ENCODE measurements at regions not wholly inside any gene's neighbourhood (a gene's known extent, or its start where the extent isn't known, plus 50 kb on each side); places are given as distances from the start of the nearest gene placed in this dataset.

DNA sequence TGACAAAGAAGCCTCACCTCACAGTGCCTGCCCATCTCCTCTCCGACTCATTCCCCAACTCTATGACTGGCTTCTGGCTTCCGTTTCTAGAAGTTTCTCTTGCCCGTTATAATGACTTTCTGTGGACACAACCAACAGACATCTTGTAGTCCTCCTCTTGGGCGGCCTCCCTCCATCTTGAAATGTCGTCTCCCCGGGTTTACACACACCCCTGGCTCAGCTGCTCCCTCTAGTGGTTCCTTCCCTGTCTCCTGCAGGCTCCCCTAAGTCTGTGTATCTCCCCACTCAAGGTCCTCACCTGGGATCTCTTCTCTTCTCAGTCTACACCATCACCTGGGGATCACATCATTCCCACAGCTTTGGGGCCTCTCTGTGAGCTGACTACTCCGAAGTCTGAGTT, 123.4 kb upstream of the NEBL start:
- H3K4me3 Mint-ChIP-seq, result no peak overlapping the region
- TF ChIP-seq, protein P1, sequence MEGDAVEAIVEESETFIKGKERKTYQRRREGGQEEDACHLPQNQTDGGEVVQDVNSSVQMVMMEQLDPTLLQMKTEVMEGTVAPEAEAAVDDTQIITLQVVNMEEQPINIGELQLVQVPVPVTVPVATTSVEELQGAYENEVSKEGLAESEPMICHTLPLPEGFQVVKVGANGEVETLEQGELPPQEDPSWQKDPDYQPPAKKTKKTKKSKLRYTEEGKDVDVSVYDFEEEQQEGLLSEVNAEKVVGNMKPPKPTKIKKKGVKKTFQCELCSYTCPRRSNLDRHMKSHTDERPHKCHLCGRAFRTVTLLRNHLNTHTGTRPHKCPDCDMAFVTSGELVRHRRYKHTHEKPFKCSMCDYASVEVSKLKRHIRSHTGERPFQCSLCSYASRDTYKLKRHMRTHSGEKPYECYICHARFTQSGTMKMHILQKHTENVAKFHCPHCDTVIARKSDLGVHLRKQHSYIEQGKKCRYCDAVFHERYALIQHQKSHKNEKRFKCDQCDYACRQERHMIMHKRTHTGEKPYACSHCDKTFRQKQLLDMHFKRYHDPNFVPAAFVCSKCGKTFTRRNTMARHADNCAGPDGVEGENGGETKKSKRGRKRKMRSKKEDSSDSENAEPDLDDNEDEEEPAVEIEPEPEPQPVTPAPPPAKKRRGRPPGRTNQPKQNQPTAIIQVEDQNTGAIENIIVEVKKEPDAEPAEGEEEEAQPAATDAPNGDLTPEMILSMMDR (IDR thresholded peaks at IDR 0.05; ENCODE audit: unreplicated experiment), result no peak
- no peaks in the 10 kb centered on the region for H3K36me3 Mint-ChIP-seq
- peaks cover 7% of the 10 kb centered on the region for H3K4me1 Mint-ChIP-seq
- no peak for DNase-seq (ENCODE audit: low spot score in 2 of 2, unreplicated experiment in 2 of 2)
- peaks cover 4% of the 10 kb centered on the region for H3K9me3 Mint-ChIP-seq
- H3K27ac Mint-ChIP-seq, result no peak overlapping the region
- H3K27me3 Mint-ChIP-seq (ENCODE audit: low read depth), result no peaks in the 10 kb centered on the region

DNA sequence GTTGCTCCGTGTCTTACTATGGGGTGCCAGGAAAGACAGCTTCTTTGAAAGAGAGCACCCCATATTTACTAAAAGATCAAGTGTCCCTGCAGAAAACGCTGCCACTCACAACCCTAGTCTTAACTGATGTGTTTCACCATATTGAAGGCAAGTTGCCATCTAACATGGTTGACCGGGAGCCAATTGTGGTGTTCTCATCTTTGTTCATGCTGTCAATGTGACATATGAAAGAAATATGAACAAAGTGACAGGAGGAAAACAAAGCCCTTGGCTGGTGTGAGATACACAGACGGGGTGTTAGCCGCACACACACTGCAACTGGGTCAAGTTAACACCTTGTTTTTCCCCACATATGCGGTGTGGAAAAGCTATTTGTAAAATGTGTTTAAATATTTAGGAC, 122.3 kb upstream of the NEBL start:
- Mint-ChIP-seq H3K36me3 (no peaks in the 10 kb centered on the region), H3K27ac (no peak overlapping the region), H3K4me3 (no peak overlapping the region), H3K9me3 (peaks cover 4% of the 10 kb centered on the region), H3K27me3 (ENCODE audit: low read depth) (no peaks in the 10 kb centered on the region), H3K4me1 (peaks cover 7% of the 10 kb centered on the region)
- DNase-seq (ENCODE audit: low spot score in 2 of 2, unreplicated experiment in 2 of 2), result no peak
- TF ChIP-seq, protein P1 (IDR thresholded peaks at IDR 0.05; ENCODE audit: unreplicated experiment), result no peak

DNA sequence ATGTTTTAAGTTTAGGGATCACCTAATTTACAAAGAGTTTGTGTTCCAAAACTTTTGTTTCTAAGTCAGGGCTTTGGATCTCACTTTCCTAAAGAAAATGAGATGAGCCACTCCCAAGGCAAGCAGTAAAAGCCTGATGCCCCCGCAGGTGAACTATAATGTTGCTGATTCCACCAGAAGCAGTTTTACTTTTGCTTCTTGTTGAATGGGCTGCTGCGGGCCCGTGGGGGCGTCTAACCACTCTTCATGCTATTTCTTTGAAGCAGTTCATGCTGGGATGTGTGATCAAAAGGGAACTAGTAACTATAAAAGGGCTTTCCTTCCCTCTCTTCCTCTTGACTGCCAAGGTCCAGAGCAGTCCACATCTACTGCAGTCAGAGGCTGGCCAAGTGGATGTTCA, 118.7 kb upstream of the NEBL start:
- H3K27ac Mint-ChIP-seq, result no peak overlapping the region

DNA sequence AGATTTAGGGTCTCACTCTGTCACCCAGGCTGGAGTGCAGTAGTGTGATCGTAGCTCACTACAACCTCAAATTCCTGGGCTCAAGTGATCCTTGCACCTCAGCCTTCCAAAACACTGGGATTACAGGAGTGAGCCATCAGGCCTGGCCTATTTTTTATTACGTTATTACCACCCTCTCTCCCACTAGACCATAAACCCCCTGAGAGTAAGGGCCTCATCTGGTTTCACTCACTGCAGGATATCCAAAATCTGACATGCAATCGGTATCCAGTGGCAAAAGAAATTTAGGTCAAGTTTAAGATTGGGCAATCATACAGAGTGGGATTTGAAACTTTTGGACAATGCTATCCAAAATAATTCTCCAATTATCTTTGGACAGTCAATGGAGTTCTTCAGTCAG, 117.0 kb upstream of the NEBL start:
- no peak for DNase-seq (ENCODE audit: low spot score in 2 of 2, unreplicated experiment in 2 of 2)
- Mint-ChIP-seq H3K27me3 (ENCODE audit: low read depth) (no peaks in the 10 kb centered on the region), H3K9me3 (no peaks in the 10 kb centered on the region), H3K36me3 (no peaks in the 10 kb centered on the region), H3K4me1 (no peaks in the 10 kb centered on the region), H3K27ac (no peak overlapping the region), H3K4me3 (no peak overlapping the region)
- TF ChIP-seq, protein P1 (IDR thresholded peaks at IDR 0.05; ENCODE audit: unreplicated experiment), result no peak

More for the DNA sequence above, 118.7 kb upstream of the NEBL start:
- TF ChIP-seq, protein P1 (IDR thresholded peaks at IDR 0.05; ENCODE audit: unreplicated experiment), result no peak
- DNase-seq (ENCODE audit: low spot score in 2 of 2, unreplicated experiment in 2 of 2), result no peak
- Mint-ChIP-seq H3K36me3 (no peaks in the 10 kb centered on the region), H3K9me3 (peaks cover 4% of the 10 kb centered on the region), H3K4me1 (no peaks in the 10 kb centered on the region), H3K4me3 (no peak overlapping the region), H3K27me3 (ENCODE audit: low read depth) (no peaks in the 10 kb centered on the region)

DNA sequence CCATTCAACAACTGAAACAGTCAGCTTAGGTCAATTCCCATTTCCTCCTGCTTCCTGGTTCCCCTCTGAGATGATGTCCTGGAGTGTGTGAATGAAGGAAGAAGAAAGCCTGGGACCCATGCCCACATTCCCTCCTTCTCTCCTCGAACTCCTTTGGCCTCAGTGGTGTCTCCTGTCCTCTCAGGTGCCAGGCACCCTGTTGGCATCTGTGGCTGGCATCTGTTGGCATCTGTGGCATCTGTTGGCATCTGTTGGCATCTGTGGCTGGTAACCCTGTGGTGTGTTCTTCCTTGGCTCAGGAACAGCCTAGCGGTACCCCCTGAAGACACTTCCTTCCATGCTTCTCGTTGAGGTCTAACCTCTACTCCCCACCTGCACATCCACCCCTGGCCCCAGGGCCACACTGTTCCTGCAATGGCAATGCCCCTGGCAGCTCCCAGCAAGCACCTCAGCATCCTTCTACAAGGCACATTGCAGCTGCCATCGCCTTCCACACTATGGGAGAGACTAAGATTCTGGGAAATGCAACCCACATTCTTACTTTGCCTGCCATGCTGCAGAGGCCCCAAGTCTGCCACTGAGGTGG, 114.4 kb upstream of the NEBL start:
- Mint-ChIP-seq H3K36me3 (no peaks in the 10 kb centered on the region), H3K27me3 (ENCODE audit: low read depth) (peaks cover 3% of the 10 kb centered on the region), H3K4me1 (no peaks in the 10 kb centered on the region), H3K9me3 (no peaks in the 10 kb centered on the region), H3K27ac (no peak overlapping the region), H3K4me3 (no peak overlapping the region)
- no peak for DNase-seq (ENCODE audit: low spot score in 2 of 2, unreplicated experiment in 2 of 2)
- TF ChIP-seq, protein P1 (IDR thresholded peaks at IDR 0.05; ENCODE audit: unreplicated experiment), result no peak

DNA sequence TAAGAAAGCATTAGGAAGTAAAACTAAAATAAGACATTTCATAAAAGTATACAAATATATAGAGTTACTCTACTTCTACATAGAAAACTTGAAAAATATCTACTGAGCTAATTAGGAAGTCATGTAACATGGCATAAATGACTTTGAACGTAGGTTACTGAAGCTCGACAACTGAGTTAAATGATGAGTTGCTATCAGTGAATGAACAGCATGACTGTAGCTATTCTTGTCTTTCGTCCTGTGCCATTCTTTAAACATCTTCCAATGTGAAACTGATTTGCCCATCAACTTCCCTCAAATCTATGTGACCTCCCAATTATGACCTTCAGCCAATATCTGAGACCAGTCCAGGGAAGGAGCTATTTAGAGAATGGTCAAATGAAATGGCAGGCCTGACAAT, 113.5 kb upstream of the NEBL start:
- DNase-seq (ENCODE audit: low spot score in 2 of 2, unreplicated experiment in 2 of 2), result no peak
- no peaks in the 10 kb centered on the region for H3K36me3 Mint-ChIP-seq
- TF ChIP-seq, protein P1 (IDR thresholded peaks at IDR 0.05; ENCODE audit: unreplicated experiment), result no peak
- H3K4me1 Mint-ChIP-seq, result no peaks in the 10 kb centered on the region
- H3K4me3 Mint-ChIP-seq, result no peak overlapping the region
- H3K9me3 Mint-ChIP-seq, result no peaks in the 10 kb centered on the region
- H3K27me3 Mint-ChIP-seq (ENCODE audit: low read depth), result peaks cover 3% of the 10 kb centered on the region
- H3K27ac Mint-ChIP-seq, result no peak overlapping the region
